ENCODE measurements at regions not wholly inside any gene's neighbourhood (a gene's known extent, or its start where the extent isn't known, plus 50 kb on each side); places are given as distances from the start of the nearest gene placed in this dataset.

GRCh38 chr2:61721382-61721781, 132.5 kb downstream of the FAM161A start:
- DNase-seq (ENCODE audit: low read depth), result no peak
- no peak overlapping the region for H3K4me3 ChIP-seq (ENCODE audit: low read depth, low read length)
- TF ChIP-seq POLR2A (IDR thresholded peaks at IDR 0.05; ENCODE audit: extremely low read depth, insufficient read length), result no peak
- no peak for TF ChIP-seq MYC (IDR thresholded peaks at IDR 0.05; ENCODE audit: low read depth, low read length)
- TF ChIP-seq, protein P1, sequence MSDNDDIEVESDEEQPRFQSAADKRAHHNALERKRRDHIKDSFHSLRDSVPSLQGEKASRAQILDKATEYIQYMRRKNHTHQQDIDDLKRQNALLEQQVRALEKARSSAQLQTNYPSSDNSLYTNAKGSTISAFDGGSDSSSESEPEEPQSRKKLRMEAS (IDR thresholded peaks at IDR 0.05; ENCODE audit: low read depth, low read length), result no peak
- no peak for TF ChIP-seq CTCF (IDR thresholded peaks at IDR 0.05; ENCODE audit: low read depth, low read length)

DNA sequence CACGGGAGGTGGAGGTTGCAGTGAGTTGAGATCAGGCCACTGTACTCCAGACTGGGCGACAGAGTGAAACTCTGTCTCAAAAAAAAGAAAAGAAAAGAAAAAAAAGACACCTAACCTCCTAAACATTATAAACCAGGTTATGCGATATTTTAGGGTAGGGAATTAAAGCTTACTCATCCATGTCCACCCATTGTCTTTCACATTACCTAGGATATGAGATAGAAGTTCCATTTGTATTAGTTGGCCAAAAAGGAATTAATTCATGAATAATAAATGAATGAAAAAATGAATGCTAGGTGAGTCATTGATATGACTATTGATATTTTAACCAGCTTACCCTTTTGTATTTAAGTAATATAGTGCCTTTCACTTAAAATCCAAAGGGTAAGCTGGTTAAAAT, 132.9 kb downstream of the FAM161A start:
- H3K4me3 ChIP-seq (ENCODE audit: low read depth, low read length), result no peak overlapping the region
- no peak for DNase-seq (ENCODE audit: low read depth)
- TF ChIP-seq, protein P1 (IDR thresholded peaks at IDR 0.05; ENCODE audit: low read depth, low read length), result no peak
- TF ChIP-seq CTCF (IDR thresholded peaks at IDR 0.05; ENCODE audit: low read depth, low read length), result no peak
- no peak for TF ChIP-seq MYC (IDR thresholded peaks at IDR 0.05; ENCODE audit: low read depth, low read length)
- no peak for TF ChIP-seq POLR2A (IDR thresholded peaks at IDR 0.05; ENCODE audit: extremely low read depth, insufficient read length)

DNA sequence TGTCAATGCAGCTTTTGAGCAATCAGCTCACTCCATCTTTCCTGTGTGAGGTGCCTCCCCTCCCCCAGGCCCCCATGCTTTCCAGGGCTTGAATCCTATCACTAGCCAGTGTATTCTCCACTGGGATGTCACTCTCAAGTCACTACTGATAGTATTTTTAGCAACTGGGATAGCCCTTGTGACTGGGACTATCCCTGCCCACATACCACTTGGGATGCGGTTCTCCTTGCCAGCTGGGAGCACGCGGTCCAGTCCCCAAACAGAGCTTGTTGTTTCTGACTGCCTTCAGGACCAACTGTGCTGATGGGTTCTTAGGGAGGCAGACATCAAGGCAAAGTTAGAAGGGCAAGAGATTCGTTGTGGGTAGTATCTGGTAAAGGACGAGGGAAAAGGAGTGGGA, 134.9 kb downstream of the FAM161A start:
- no peak for DNase-seq (ENCODE audit: low read depth)
- H3K4me3 ChIP-seq (ENCODE audit: low read depth, low read length), result no peak overlapping the region
- TF ChIP-seq MYC (IDR thresholded peaks at IDR 0.05; ENCODE audit: low read depth, low read length) (no peak), POLR2A (IDR thresholded peaks at IDR 0.05; ENCODE audit: extremely low read depth, insufficient read length) (no peak), CTCF (IDR thresholded peaks at IDR 0.05; ENCODE audit: low read depth, low read length) (no peak)
- TF ChIP-seq, protein P1 (IDR thresholded peaks at IDR 0.05; ENCODE audit: low read depth, low read length), result no peak

- DNase-seq (ENCODE audit: low read depth), result no peak
- H3K4me3 ChIP-seq (ENCODE audit: low read depth, low read length), result no peak overlapping the region
- TF ChIP-seq CTCF (IDR thresholded peaks at IDR 0.05; ENCODE audit: low read depth, low read length) (no peak), MYC (IDR thresholded peaks at IDR 0.05; ENCODE audit: low read depth, low read length) (no peak), POLR2A (IDR thresholded peaks at IDR 0.05; ENCODE audit: extremely low read depth, insufficient read length) (no peak)
- TF ChIP-seq, protein P1 (IDR thresholded peaks at IDR 0.05; ENCODE audit: low read depth, low read length), result no peak
Measured at GRCh38 chr2:61715506-61715905, 138.4 kb downstream of the FAM161A start.

DNA sequence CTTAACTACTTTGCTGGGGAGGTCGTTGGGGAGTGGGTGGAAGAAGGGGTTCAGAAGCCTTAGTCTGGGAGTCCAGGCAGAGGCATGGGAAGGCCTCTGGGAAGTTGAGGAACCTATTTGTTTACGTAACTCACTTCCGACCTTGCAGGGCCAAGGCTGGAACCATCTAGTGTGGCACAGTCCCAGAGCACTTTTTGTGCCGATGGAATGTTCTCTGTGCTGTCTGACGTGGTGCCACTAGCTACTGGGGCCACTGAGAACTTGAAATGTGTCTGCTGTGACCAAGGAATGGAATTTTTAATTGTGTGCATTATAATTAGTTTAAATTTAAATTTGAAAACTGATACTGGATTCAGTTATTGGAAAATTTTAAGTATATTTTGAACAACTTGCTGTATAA, 139.7 kb downstream of the FAM161A start:
- TF ChIP-seq MYC (IDR thresholded peaks at IDR 0.05; ENCODE audit: low read depth, low read length) (no peak), POLR2A (IDR thresholded peaks at IDR 0.05; ENCODE audit: extremely low read depth, insufficient read length) (no peak), CTCF (IDR thresholded peaks at IDR 0.05; ENCODE audit: low read depth, low read length) (no peak)
- TF ChIP-seq, protein P1 (IDR thresholded peaks at IDR 0.05; ENCODE audit: low read depth, low read length), result no peak
- no peak overlapping the region for H3K4me3 ChIP-seq (ENCODE audit: low read depth, low read length)
- DNase-seq (ENCODE audit: low read depth), result no peak

GRCh38 chr2:61713457-61713856, 140.4 kb downstream of the FAM161A start:
- TF ChIP-seq CTCF (IDR thresholded peaks at IDR 0.05; ENCODE audit: low read depth, low read length) (no peak), POLR2A (IDR thresholded peaks at IDR 0.05; ENCODE audit: extremely low read depth, insufficient read length) (no peak), MYC (IDR thresholded peaks at IDR 0.05; ENCODE audit: low read depth, low read length) (no peak)
- TF ChIP-seq, protein P1 (IDR thresholded peaks at IDR 0.05; ENCODE audit: low read depth, low read length), result no peak
- no peak overlapping the region for H3K4me3 ChIP-seq (ENCODE audit: low read depth, low read length)
- no peak for DNase-seq (ENCODE audit: low read depth)

Data from NB4 (cell line).